ENCODE measurements at regions not wholly inside any gene's neighbourhood (a gene's known extent, or its start where the extent isn't known, plus 50 kb on each side); places are given as distances from the start of the nearest gene placed in this dataset.

DNA sequence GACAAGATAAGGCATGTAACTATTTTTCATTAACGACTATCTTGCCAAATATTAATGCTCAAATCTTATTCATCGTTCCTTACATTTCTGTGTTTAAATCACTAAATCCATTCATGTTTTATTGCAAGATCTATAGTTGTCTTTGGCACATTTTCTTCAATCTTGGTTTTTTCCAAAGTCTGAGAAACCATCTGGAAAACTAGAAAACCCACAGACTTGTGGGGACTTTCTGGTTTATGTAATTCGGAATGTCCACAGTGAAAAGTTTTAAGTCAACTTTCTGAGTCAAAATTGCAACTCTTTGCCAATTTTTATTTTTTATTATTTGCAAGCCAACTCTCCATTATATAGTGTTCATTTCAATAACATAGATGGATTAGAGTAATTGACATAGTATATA lies 520.8 kb upstream of the ADAMTS5 start:
- no peak overlapping the region for H3K27ac ChIP-seq
- no peak for TF ChIP-seq EP300 (IDR thresholded peaks at IDR 0.05)
- no peak for TF ChIP-seq POLR2AphosphoS5 (IDR thresholded peaks at IDR 0.05)
- TF ChIP-seq, protein P1, sequence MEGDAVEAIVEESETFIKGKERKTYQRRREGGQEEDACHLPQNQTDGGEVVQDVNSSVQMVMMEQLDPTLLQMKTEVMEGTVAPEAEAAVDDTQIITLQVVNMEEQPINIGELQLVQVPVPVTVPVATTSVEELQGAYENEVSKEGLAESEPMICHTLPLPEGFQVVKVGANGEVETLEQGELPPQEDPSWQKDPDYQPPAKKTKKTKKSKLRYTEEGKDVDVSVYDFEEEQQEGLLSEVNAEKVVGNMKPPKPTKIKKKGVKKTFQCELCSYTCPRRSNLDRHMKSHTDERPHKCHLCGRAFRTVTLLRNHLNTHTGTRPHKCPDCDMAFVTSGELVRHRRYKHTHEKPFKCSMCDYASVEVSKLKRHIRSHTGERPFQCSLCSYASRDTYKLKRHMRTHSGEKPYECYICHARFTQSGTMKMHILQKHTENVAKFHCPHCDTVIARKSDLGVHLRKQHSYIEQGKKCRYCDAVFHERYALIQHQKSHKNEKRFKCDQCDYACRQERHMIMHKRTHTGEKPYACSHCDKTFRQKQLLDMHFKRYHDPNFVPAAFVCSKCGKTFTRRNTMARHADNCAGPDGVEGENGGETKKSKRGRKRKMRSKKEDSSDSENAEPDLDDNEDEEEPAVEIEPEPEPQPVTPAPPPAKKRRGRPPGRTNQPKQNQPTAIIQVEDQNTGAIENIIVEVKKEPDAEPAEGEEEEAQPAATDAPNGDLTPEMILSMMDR (IDR thresholded peaks at IDR 0.05), result no peak
- no peak for TF ChIP-seq POLR2A (IDR thresholded peaks at IDR 0.05)
- no peaks in the 10 kb centered on the region for H3K9me3 ChIP-seq
- H3K36me3 ChIP-seq, result no peaks in the 10 kb centered on the region
- peaks cover 0 to 11% (median 4%) of the 10 kb centered on the region in 4 donors for H3K4me1 ChIP-seq
- no peak overlapping the region for H3K4me3 ChIP-seq
- intact Hi-C loops (cut with DNase I; ENCODE audit: low total_unique reads), result no loop called here
- WGBS, 5 donors, result 78 to 84% (median 80%) methylated on average over 3 of the region's 3 CpGs
- no peaks in the 10 kb centered on the region for H3K27me3 ChIP-seq
- DNase-seq, result no peak

DNA sequence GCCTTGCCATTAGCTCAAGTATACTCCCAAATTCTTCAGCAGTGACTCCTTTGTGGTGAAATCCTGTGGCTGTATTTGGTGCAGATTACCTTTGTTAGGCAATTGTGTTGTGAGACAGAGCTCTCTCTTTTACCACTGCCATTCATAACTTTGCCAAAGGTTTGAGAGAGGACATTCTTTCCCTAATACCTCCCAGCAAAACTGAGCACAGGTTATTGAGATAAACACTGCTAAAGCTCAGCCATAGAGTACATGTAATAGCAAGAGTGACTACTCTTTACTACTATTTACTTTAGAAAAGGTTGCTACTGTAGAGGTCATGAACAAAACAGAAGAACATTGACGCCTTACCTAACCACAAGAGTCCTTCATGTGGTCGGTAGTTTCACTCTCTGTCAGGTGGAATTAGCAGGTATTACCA lies 514.0 kb upstream of the ADAMTS5 start:
- peak in 1 of 2 donors; percentile 57 for DNase-seq
- Histone ChIP-seq H3K27me3 (no peaks in the 10 kb centered on the region), H3K4me1 (no peaks in the 10 kb centered on the region), H3K9me3 (no peaks in the 10 kb centered on the region), H3K27ac (no peak overlapping the region), H3K4me3 (no peak overlapping the region), H3K36me3 (no peaks in the 10 kb centered on the region)
- intact Hi-C loops (cut with DNase I; ENCODE audit: low total_unique reads), result no loop called here
- 21 to 57% (median 33%) methylated on average over 2 of the region's 2 CpGs for WGBS, 5 donors
- TF ChIP-seq, protein P1 (IDR thresholded peaks at IDR 0.05), result no peak
- TF ChIP-seq POLR2AphosphoS5 (IDR thresholded peaks at IDR 0.05), result peak in 2 of 3 donors; percentile 10 to 20

DNA sequence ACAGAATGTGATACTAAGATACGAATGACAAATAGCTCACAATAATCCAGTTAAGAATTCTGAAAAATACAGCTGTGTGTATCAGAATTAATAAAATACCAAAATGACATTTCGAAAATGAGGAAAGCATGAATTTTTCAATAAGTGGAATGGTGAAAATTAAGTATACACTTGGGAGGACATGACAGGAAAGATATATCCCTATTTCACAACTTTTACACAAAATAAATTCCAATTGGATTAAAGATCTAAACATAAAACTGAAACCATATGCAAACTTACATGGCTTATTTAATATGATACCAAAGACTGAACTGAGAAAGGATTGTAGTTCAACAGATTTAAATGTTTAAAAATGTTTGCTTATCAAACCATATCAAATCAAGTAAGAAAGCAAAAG lies 510.4 kb upstream of the ADAMTS5 start:
- Histone ChIP-seq H3K27ac (no peak overlapping the region), H3K9me3 (no peaks in the 10 kb centered on the region), H3K4me1 (no peaks in the 10 kb centered on the region), H3K27me3 (no peaks in the 10 kb centered on the region), H3K4me3 (no peak overlapping the region), H3K36me3 (no peaks in the 10 kb centered on the region)
- intact Hi-C loops (cut with DNase I; ENCODE audit: low total_unique reads), result no loop called here
- TF ChIP-seq, protein P1 (IDR thresholded peaks at IDR 0.05), result no peak
- TF ChIP-seq POLR2AphosphoS5 (IDR thresholded peaks at IDR 0.05), result no peak
- WGBS, 5 donors, result 69 to 78% (median 72%) methylated on average over 2 of the region's 2 CpGs
- DNase-seq, result peak in 1 of 2 donors; percentile 17

DNA sequence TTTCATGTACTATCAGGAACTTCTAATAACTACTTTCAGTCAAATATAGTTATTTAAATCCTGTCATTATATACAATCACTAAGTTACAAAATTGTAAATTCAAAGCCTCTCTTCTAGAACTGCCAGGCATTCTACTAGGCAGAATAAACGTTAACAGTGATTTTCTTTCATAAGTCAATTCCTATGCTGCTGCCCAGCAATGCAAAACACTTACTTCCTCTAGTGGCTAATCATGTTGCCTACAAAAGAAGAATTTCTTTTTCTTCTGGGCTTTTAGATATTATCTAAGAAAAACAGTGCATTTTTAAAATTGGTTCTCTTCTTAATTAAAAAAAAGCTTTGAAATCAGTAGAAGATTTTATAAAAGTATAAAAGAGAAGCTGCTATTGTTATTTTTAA lies 509.8 kb upstream of the ADAMTS5 start:
- Histone ChIP-seq H3K4me3 (no peak overlapping the region), H3K36me3 (no peaks in the 10 kb centered on the region), H3K4me1 (no peaks in the 10 kb centered on the region), H3K27ac (no peak overlapping the region), H3K27me3 (no peaks in the 10 kb centered on the region), H3K9me3 (no peaks in the 10 kb centered on the region)
- peak in 1 of 2 donors; percentile 51 for DNase-seq
- WGBS, 5 donors, result 0 to 9% (median 4%) methylated on average over 1 of the region's 1 CpG
- TF ChIP-seq, protein P1 (IDR thresholded peaks at IDR 0.05), result peak in 2 of 7 experiments; percentile 16 to 21
- TF ChIP-seq EP300 (IDR thresholded peaks at IDR 0.05) (no peak), POLR2AphosphoS5 (IDR thresholded peaks at IDR 0.05) (no peak)
- intact Hi-C loops (cut with DNase I; ENCODE audit: low total_unique reads), result no loop called here
